ENCODE measurements at regions not wholly inside any gene's neighbourhood (a gene's known extent, or its start where the extent isn't known, plus 50 kb on each side); places are given as distances from the start of the nearest gene placed in this dataset.

GRCh38 chr6:48199499-48199898 lies 88.5 kb upstream of the PTCHD4 start:
- no peak for DNase-seq
- Histone ChIP-seq H3K4me1 (no peaks in the 10 kb centered on the region), H3K36me3 (no peaks in the 10 kb centered on the region), H3K27ac (no peak overlapping the region), H3K27me3 (no peaks in the 10 kb centered on the region), H3K4me3 (no peak overlapping the region), H3K9me3 (no peaks in the 10 kb centered on the region)
- intact Hi-C loops (cut with DNase I): no loop called here
- TF ChIP-seq CTCF (IDR thresholded peaks at IDR 0.05): no peak
- TF ChIP-seq POLR2A (IDR thresholded peaks at IDR 0.05): no peak
- WGBS, 2 donors: 85 to 90% methylated on average over 2 of the region's 2 CpGs

- intact Hi-C loops (cut with DNase I): no loop called here
- no peak overlapping the region for H3K4me3 ChIP-seq
- no peaks in the 10 kb centered on the region for H3K36me3 ChIP-seq
- WGBS, 2 donors: 77 to 85% methylated on average over 2 of the region's 2 CpGs
- H3K4me1 ChIP-seq: no peaks in the 10 kb centered on the region
- no peaks in the 10 kb centered on the region for H3K27me3 ChIP-seq
- DNase-seq: no peak
- TF ChIP-seq POLR2A (IDR thresholded peaks at IDR 0.05): no peak
- TF ChIP-seq CTCF (IDR thresholded peaks at IDR 0.05): no peak
- no peaks in the 10 kb centered on the region for H3K9me3 ChIP-seq
- H3K27ac ChIP-seq: no peak overlapping the region
These were observed 86.9 kb upstream of the PTCHD4 start for GRCh38 chr6:48197941-48198340.

- DNase-seq: no peak
- 75 to 84% methylated on average over 7 of the region's 7 CpGs for WGBS, 2 donors
- Histone ChIP-seq H3K4me3 (no peak overlapping the region), H3K27ac (no peak overlapping the region), H3K4me1 (no peaks in the 10 kb centered on the region), H3K36me3 (no peaks in the 10 kb centered on the region), H3K9me3 (no peaks in the 10 kb centered on the region), H3K27me3 (no peaks in the 10 kb centered on the region)
- no peak for TF ChIP-seq POLR2A (IDR thresholded peaks at IDR 0.05)
- intact Hi-C loops (cut with DNase I): no loop called here
These were observed 83.7 kb upstream of the PTCHD4 start for GRCh38 chr6:48194596-48195295.

GRCh38 chr6:48188158-48188557 lies 77.2 kb upstream of the PTCHD4 start:
- H3K9me3 ChIP-seq: no peaks in the 10 kb centered on the region
- H3K27me3 ChIP-seq: no peaks in the 10 kb centered on the region
- no peaks in the 10 kb centered on the region for H3K36me3 ChIP-seq
- no peaks in the 10 kb centered on the region for H3K4me1 ChIP-seq
- no peak overlapping the region for H3K27ac ChIP-seq
- DNase-seq: no peak
- intact Hi-C loops (cut with DNase I): no loop called here
- 85 to 98% methylated on average over 2 of the region's 2 CpGs for WGBS, 2 donors
- no peak overlapping the region for H3K4me3 ChIP-seq
- no peak for TF ChIP-seq POLR2A (IDR thresholded peaks at IDR 0.05)
- TF ChIP-seq CTCF (IDR thresholded peaks at IDR 0.05): no peak

GRCh38 chr6:48186746-48187145 lies 75.7 kb upstream of the PTCHD4 start:
- TF ChIP-seq CTCF (IDR thresholded peaks at IDR 0.05): no peak
- no peak for TF ChIP-seq POLR2A (IDR thresholded peaks at IDR 0.05)
- Histone ChIP-seq H3K27me3 (no peaks in the 10 kb centered on the region), H3K4me3 (no peak overlapping the region), H3K27ac (no peak overlapping the region), H3K9me3 (no peaks in the 10 kb centered on the region), H3K4me1 (no peaks in the 10 kb centered on the region), H3K36me3 (no peaks in the 10 kb centered on the region)
- intact Hi-C loops (cut with DNase I): no loop called here
- no peak for DNase-seq
- 91 to 100% methylated on average over 1 of the region's 1 CpG for WGBS, 2 donors

GRCh38 chr6:48184648-48185047 lies 73.7 kb upstream of the PTCHD4 start:
- Histone ChIP-seq H3K36me3 (no peaks in the 10 kb centered on the region), H3K4me3 (no peak overlapping the region), H3K4me1 (no peaks in the 10 kb centered on the region), H3K27me3 (no peaks in the 10 kb centered on the region), H3K27ac (no peak overlapping the region), H3K9me3 (no peaks in the 10 kb centered on the region)
- intact Hi-C loops (cut with DNase I): no loop called here
- TF ChIP-seq CTCF (IDR thresholded peaks at IDR 0.05) (no peak), POLR2A (IDR thresholded peaks at IDR 0.05) (no peak)
- no peak for DNase-seq
